ENCODE measurements at regions not wholly inside any gene's neighbourhood (a gene's known extent, or its start where the extent isn't known, plus 50 kb on each side); places are given as distances from the start of the nearest gene placed in this dataset.

DNA sequence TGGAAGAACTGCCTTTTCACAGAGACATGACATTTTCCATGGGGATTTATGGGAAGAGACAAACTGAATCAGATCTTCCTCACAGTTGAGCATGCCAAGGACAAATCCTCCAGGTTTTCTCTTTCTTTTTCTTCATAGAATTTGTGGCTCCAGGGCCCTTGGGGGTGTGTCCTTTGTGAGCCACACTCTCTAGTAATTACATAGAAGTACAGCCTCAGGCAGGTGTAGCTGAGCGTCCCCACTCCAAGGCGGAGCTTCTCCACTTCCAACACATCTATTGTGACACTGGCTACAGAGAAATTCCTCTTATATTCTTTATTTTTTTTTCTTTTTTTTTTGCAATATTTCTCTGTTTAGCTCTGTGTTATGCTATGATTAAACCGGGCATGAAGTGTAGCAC, 420.5 kb upstream of the CD180 start:
- DNase-seq: no peak

- no peak for DNase-seq
Observed at GRCh38 chr5:67612961-67613360, 416.4 kb upstream of the CD180 start.

- no peak for DNase-seq
Observed at GRCh38 chr5:67610186-67610912, 413.8 kb upstream of the CD180 start.

GRCh38 chr5:67607958-67608357, 411.4 kb upstream of the CD180 start:
- DNase-seq: no peak

DNA sequence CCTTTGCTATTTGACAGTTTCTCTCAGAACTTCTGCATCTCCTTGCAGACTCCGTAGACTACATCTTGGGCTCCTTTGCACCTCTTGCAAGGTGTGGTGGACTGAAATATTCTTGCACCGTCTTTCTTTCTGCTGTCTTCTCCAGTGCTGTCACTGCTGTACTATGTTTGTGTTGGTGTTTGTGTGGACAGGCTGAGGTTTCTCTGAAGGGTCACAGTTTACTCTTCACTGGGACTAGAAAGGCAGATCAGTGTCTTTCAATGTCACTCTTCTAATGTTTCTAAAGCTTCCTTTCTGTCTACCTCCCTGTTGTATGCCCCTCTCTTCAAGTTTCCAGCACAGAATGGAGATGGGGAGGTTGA, 410.0 kb upstream of the CD180 start:
- DNase-seq: no peak

- no peak for DNase-seq
Observed at GRCh38 chr5:67605730-67606585, 409.4 kb upstream of the CD180 start.

GRCh38 chr5:67591491-67591890, 394.9 kb upstream of the CD180 start:
- DNase-seq: no peak

- DNase-seq: no peak
Observed at GRCh38 chr5:67588389-67588788, 391.8 kb upstream of the CD180 start.

DNA sequence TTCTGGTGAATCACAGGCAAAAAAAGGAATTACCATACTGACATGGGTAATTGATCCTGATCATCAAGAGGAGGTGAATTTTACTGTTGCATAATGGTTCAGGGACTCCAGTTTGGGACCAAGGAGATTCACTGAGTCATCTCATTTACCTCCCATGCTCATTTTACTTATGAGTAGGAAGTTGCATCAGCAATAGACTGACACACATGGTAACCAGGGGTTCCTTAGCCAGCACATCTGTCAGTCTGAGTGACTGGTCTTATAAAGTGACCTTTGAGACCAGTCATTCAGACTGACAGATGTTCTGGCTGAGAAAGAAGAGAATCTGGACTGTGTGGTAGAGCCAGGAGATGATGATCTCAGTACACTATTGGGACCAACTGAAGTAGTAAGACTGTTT, 384.6 kb upstream of the CD180 start:
- DNase-seq: no peak

DNA sequence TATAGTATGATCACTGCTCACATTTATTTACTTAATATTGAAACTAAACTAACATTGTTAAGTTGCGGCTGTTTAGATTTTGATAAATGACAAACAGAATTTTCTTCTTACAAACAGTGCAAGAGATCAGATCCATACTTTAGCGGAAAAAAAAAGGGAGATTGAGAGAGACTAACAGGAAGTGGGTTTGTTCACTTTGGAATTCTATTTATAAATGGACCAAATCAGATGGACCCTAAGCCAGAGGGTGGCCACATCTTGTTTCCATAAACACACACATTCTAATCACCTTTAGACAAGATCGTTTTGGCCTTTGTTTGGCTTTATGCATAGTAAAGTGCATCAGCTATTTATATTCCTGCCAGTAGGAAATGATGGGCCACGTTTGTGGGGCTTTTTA, 381.4 kb upstream of the CD180 start:
- DNase-seq: no peak

DNA sequence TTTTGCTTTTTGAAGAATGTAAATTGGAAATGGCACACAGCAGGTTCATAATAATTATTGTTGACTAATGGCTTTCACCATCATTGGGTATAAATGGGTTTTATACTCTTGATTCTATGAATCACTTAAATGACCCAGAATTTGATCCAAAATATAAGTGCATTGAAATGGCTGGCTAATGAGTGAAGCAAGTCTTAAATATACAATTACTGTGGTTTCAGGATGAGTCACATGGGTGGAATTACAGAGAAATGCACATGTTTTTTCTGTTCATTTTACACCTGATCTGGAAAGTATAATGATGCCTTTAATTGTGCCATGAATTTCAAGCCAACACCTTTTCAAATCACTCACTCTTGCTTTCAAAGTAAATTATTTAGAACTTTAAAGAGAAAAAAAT, 380.8 kb upstream of the CD180 start:
- DNase-seq: no peak

DNA sequence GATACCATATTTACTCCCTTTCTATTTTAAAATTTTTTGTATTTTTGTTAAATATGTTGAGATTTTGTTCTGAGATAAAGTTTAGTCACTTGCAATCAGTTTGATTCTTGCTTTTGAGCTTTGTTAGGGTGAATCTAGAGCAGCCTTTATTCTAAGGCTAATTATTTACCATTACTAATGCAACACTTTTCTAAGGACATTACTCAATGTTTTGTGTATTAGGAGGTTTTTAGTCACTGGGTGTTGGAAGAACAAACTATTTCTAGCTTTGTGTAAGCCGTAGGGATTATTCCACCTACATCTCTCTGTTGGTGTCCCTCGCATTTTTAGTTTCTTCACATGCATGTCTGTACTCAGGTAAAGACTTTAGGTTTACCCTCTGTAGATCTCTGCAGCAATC, 379.5 kb upstream of the CD180 start:
- no peak for DNase-seq

DNA sequence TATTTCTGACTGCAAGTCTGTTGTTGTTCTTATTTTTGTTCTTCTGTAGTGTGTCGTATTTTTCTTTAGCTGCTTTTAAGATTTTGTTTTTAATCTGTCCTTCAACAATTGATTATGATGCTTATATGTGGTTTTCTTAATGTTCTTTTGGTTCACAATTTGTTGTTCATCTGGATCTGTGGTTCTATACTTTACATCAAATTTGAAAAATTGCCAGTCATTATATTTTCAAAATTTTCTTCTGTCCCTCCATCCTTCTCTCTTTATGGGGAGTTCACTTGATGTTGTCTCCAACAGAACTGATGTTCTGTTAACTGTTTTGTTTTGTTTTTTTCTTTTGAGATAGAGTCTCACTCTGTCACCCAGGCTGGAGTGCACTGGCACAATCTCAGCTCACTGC, 378.5 kb upstream of the CD180 start:
- DNase-seq: no peak

- no peak for DNase-seq
Observed at GRCh38 chr5:67561151-67561932, 364.7 kb upstream of the CD180 start.

DNA sequence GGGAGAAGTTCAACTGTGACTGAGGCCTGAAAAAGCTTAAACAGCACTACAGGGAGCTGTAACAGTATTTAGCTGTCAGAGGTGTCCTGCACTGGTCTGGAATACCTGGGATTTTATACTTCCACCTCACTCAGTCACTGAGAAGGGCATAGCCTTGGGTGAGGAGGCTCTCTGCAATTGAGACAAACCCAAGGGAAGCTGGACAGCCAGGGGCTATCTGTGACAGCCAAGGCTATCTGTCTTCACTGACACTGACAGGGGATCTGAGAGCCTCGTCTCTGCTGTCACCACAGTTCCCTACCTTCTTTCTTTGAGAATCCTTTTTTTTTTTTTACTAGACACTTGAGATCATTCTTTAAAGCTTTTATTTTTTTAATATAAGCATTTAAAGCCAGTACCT, 356.2 kb upstream of the CD180 start:
- DNase-seq: no peak

- DNase-seq: no peak
Observed at GRCh38 chr5:67549947-67550346, 353.3 kb upstream of the CD180 start.

DNA sequence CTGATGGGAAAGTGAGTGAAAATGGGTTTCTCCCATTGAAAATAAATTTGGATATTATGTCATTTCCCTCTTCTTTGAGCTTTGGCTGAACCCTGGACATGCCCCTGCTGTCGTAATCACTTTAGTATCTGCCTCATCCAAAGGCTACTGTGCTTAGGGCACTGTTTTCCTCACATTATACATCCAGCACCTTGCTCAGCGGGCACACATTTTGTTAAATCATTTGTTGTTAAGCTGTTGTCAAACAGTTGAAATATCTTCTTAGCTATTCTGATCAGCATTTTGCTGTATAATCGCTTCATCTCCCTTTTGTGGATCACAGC, 352.7 kb upstream of the CD180 start:
- DNase-seq: no peak

DNA sequence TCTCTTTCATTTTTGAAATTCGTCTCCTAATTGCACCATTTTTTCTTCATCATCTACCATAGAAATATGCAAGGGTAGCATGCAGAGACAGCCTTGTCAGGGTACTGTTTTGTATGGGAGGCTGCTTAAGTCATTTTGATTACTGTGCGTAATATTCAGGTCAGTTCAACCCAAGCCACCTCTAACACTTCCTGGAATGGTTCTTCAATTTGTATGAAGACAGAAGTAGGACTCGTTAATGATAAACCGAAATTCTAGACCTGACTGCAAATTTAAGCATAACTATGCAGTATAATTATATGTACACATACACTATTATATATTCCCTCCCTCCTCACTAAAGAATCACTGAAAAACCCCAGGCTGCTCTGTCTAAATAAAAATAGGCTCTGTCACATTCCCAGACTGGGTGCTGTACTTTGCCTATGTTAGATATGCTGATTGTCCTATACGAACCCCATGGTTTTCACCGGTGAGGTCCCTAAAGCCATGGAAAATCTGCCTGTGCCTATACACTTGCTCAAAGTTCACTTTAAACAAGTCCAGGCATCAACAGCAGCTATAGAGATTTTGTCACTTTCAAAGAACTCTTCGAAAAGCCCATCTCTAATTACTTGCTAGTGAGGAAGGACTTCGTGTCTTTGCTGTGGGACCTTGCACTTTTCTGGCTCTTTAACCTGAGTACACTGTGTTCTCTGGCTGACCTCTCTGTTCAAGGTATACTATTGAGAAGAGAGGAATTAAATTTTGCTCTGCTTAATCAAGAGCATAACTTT, 352.1 kb upstream of the CD180 start:
- DNase-seq: no peak

GRCh38 chr5:67547682-67548081, 351.1 kb upstream of the CD180 start:
- DNase-seq: no peak

- peak in 1 of 2 donors; percentile 2 for DNase-seq
Observed at GRCh38 chr5:67544942-67545341, 348.3 kb upstream of the CD180 start.

GRCh38 chr5:67543720-67544270, 347.2 kb upstream of the CD180 start:
- no peak for DNase-seq

DNA sequence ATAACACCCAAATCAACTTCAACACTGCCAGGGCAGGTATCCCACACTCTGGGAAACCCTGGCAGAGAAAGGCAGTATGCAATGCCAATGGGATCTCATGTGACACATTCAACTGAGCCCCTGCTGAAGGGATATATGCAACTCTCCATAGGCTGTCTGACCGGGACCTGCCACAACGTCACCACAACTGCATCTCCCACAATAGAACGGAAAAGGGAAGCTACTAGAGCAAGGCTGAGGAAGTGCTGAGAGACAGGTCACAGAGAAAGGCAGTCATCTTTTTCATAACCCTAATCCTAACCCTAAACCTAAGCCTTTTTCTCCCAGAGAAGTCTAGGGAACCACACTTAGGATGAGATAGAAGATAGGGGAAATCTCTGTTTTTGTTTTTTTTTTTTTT, 345.9 kb upstream of the CD180 start:
- DNase-seq: no peak

- DNase-seq: no peak
Observed at GRCh38 chr5:67541875-67542274, 345.3 kb upstream of the CD180 start.

All from CD4-positive, alpha-beta T cell treated with Interleukin-1 beta for 1 hour (primary cell).